ENCODE measurements at regions not wholly inside any gene's neighbourhood (a gene's known extent, or its start where the extent isn't known, plus 50 kb on each side); places are given as distances from the start of the nearest gene placed in this dataset.

DNA sequence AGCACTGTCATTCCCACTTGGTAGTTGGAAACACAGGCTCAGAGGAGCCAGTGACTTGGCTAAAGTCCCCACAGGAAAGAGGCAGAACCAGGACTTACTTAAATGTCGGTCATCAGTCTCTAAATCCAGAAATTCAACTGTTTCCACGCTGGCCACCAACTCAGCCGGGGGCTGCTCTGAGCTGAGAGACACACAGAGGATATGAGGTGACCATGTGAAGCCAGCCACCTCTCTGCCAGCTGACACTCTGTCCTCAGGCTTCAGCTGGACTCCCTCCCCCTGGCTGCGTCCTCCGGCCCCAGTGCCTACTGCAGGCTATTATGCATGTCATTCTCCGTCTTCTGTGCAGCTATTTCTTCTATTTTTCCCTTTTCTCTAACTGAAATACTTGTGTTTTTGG, 168.9 kb downstream of the ANKRD30B start:
- Histone ChIP-seq H3K36me3 (ENCODE audit: insufficient read depth) (no peaks in the 10 kb centered on the region), H3K4me1 (ENCODE audit: low read depth, poor library complexity, severe bottlenecking) (no peaks in the 10 kb centered on the region), H3K27me3 (ENCODE audit: insufficient read depth, low read depth) (no peaks in the 10 kb centered on the region), H2AFZ (ENCODE audit: low read depth) (no peak overlapping the region), H4K20me1 (ENCODE audit: insufficient read depth) (no peaks in the 10 kb centered on the region), H3K9ac (no peak overlapping the region), H3K79me2 (ENCODE audit: insufficient read depth, low read depth) (no peaks in the 10 kb centered on the region), H3K4me2 (no peak overlapping the region), H3K27ac (no peak overlapping the region), H3K4me3 (IDR thresholded peaks at IDR 0.05; ENCODE audit: insufficient read depth, low read depth, low read length) (no peak overlapping the region)
- TF ChIP-seq, protein P1, sequence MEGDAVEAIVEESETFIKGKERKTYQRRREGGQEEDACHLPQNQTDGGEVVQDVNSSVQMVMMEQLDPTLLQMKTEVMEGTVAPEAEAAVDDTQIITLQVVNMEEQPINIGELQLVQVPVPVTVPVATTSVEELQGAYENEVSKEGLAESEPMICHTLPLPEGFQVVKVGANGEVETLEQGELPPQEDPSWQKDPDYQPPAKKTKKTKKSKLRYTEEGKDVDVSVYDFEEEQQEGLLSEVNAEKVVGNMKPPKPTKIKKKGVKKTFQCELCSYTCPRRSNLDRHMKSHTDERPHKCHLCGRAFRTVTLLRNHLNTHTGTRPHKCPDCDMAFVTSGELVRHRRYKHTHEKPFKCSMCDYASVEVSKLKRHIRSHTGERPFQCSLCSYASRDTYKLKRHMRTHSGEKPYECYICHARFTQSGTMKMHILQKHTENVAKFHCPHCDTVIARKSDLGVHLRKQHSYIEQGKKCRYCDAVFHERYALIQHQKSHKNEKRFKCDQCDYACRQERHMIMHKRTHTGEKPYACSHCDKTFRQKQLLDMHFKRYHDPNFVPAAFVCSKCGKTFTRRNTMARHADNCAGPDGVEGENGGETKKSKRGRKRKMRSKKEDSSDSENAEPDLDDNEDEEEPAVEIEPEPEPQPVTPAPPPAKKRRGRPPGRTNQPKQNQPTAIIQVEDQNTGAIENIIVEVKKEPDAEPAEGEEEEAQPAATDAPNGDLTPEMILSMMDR (conservative IDR thresholded peaks at IDR 0.05; ENCODE audit: low read depth, low read length): no peak

DNA sequence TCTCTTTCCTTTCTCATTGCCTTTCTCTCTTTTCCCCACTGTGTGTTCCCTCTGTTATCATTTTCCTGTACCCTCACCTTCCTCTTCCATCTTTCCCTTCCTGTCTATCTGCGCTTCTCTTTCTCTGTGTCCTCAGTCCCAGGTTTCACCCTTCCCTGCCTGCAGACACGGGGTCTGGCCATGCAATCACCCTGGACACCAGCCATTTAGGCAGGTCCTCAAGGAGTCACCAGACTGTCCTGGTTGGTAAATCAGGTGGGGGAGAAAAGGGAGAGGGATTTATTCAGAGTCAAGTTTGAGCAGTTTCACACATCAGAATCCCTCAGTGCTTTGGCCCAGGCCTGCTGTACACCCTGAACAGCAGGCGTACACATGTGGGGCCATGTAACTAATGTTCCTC, 169.3 kb downstream of the ANKRD30B start:
- H3K27ac ChIP-seq: no peak overlapping the region
- no peaks in the 10 kb centered on the region for H4K20me1 ChIP-seq (ENCODE audit: insufficient read depth)
- H3K79me2 ChIP-seq (ENCODE audit: insufficient read depth, low read depth): no peaks in the 10 kb centered on the region
- no peak overlapping the region for H3K9ac ChIP-seq
- no peak overlapping the region for H3K4me2 ChIP-seq
- H3K4me3 ChIP-seq (IDR thresholded peaks at IDR 0.05; ENCODE audit: insufficient read depth, low read depth, low read length): no peak overlapping the region
- no peaks in the 10 kb centered on the region for H3K4me1 ChIP-seq (ENCODE audit: low read depth, poor library complexity, severe bottlenecking)
- H3K36me3 ChIP-seq (ENCODE audit: insufficient read depth): no peaks in the 10 kb centered on the region
- H2AFZ ChIP-seq (ENCODE audit: low read depth): no peak overlapping the region
- TF ChIP-seq, protein P1 (conservative IDR thresholded peaks at IDR 0.05; ENCODE audit: low read depth, low read length): no peak
- H3K27me3 ChIP-seq (ENCODE audit: insufficient read depth, low read depth): no peaks in the 10 kb centered on the region

DNA sequence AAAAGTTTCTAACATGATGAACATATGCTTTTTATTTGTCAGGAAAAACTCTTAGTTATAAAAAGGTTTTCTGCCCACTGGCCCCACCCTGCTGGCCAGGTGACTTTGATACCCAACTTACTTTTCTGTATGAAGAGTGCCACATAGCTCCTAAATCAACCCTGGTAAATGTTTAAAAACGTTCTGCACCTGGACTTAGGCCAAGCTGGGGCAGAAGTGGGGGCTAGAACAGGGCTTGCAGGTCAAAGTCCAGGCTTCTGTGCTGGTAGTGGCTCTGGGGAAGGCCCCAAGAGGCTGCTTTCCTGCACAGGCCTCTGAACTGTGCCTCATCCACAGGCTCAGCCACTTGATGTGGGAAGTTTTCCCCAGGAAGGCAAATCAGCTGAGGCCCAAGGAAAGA, 171.7 kb downstream of the ANKRD30B start:
- Histone ChIP-seq H3K4me1 (ENCODE audit: low read depth, poor library complexity, severe bottlenecking) (no peaks in the 10 kb centered on the region), H3K9ac (no peak overlapping the region), H3K27ac (no peak overlapping the region)

DNA sequence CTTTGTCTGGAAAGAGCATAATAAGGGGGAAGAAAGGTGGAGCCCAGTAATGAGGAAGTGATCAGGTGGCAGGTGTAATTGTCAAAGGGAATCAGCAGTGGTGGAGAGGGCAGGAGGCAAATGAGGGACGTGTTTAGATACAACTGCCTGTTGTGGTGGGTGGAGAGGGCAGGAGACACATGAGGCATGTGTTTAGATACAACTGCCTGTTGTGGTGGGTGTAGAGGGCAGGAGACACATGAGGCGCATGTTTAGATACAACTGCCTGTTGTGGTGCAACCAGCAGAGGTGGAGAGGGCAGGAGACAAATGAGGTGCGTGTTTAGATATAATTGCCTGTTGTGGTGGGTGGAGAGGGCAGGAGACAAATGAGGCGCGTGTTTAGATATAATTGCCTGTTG, 173.1 kb downstream of the ANKRD30B start:
- TF ChIP-seq, protein P1 (conservative IDR thresholded peaks at IDR 0.05; ENCODE audit: low read depth, low read length): no peak
- H2AFZ ChIP-seq (ENCODE audit: low read depth): no peak overlapping the region
- no peak overlapping the region for H3K4me2 ChIP-seq
- H3K27me3 ChIP-seq (ENCODE audit: insufficient read depth, low read depth): no peaks in the 10 kb centered on the region
- H3K9ac ChIP-seq: no peak overlapping the region
- H3K4me1 ChIP-seq (ENCODE audit: low read depth, poor library complexity, severe bottlenecking): peaks cover 7% of the 10 kb centered on the region
- no peak overlapping the region for H3K27ac ChIP-seq
- H3K36me3 ChIP-seq (ENCODE audit: insufficient read depth): no peaks in the 10 kb centered on the region
- no peak overlapping the region for H3K4me3 ChIP-seq (IDR thresholded peaks at IDR 0.05; ENCODE audit: insufficient read depth, low read depth, low read length)
- no peaks in the 10 kb centered on the region for H3K79me2 ChIP-seq (ENCODE audit: insufficient read depth, low read depth)
- H4K20me1 ChIP-seq (ENCODE audit: insufficient read depth): no peaks in the 10 kb centered on the region

More for the DNA sequence above, 171.7 kb downstream of the ANKRD30B start:
- no peak overlapping the region for H3K4me3 ChIP-seq (IDR thresholded peaks at IDR 0.05; ENCODE audit: insufficient read depth, low read depth, low read length)
- no peaks in the 10 kb centered on the region for H4K20me1 ChIP-seq (ENCODE audit: insufficient read depth)
- TF ChIP-seq, protein P1 (conservative IDR thresholded peaks at IDR 0.05; ENCODE audit: low read depth, low read length): no peak
- H3K4me2 ChIP-seq: no peak overlapping the region
- no peaks in the 10 kb centered on the region for H3K36me3 ChIP-seq (ENCODE audit: insufficient read depth)
- H3K79me2 ChIP-seq (ENCODE audit: insufficient read depth, low read depth): no peaks in the 10 kb centered on the region
- H2AFZ ChIP-seq (ENCODE audit: low read depth): no peak overlapping the region
- H3K27me3 ChIP-seq (ENCODE audit: insufficient read depth, low read depth): no peaks in the 10 kb centered on the region

Data from KMS-11 (cell line).